Ishikawa (cell line): ENCODE measurements at regions not wholly inside any gene's neighbourhood (a gene's known extent, or its start where the extent isn't known, plus 50 kb on each side); places are given as distances from the start of the nearest gene placed in this dataset.

Source experiments
- CEBPB ChIP-seq: IDR thresholded peaks from 2 replicates; pipeline ENCODE4 v1.6.1; 2012
- CREB1 ChIP-seq: IDR thresholded peaks from 2 replicates; pipeline ENCODE4 v1.6.1; 2012; ENCODE audit warnings: low read depth
- EGR1 ChIP-seq: IDR thresholded peaks from 2 replicates; pipeline ENCODE4 v1.6.1; 2012
- EP300 ChIP-seq: IDR thresholded peaks from 2 replicates; pipeline ENCODE4 v1.6.1; 2012; ENCODE audit warnings: borderline replicate concordance
- FOXM1 ChIP-seq: IDR thresholded peaks from 2 replicates; pipeline ENCODE4 v1.6.1; 2012; ENCODE audit warnings: low read depth, borderline replicate concordance
- MAX ChIP-seq: IDR thresholded peaks from 2 replicates; pipeline ENCODE4 v1.6.1; 2012
- NFIC ChIP-seq: IDR thresholded peaks from 2 replicates; pipeline ENCODE4 v1.6.1; 2012
- RAD21 ChIP-seq: IDR thresholded peaks from 2 replicates; pipeline ENCODE4 v1.6.1; 2012; ENCODE audit warnings: low read depth
- REST ChIP-seq: IDR thresholded peaks from 2 replicates; pipeline ENCODE4 v1.6.1; 2012; ENCODE audit warnings: low read depth, mild to moderate bottlenecking
- TAF1 ChIP-seq: IDR thresholded peaks from 2 replicates; pipeline ENCODE4 v1.6.1; 2012; ENCODE audit warnings: low read depth, mild to moderate bottlenecking
- TCF12 ChIP-seq: IDR thresholded peaks from 2 replicates; pipeline ENCODE4 v1.6.1; 2012; ENCODE audit warnings: low read depth
- TEAD4 ChIP-seq: IDR thresholded peaks from 2 replicates; pipeline ENCODE4 v1.6.1; 2012
- USF1 ChIP-seq: IDR thresholded peaks from 2 replicates; pipeline ENCODE4 v1.6.1; 2012
- YY1 ChIP-seq: IDR thresholded peaks from 2 replicates; pipeline ENCODE4 v1.6.1; 2012; ENCODE audit warnings: low read depth
- ZBTB7A ChIP-seq: IDR thresholded peaks from 2 replicates; pipeline ENCODE4 v1.6.1; 2012; ENCODE audit warnings: low read depth

GRCh38 chr10:85318809-85319807, 990.7 kb downstream of the CCSER2 start:
- TF ChIP-seq CEBPB: no peak
- no peak for TF ChIP-seq TEAD4
- TF ChIP-seq RAD21: no peak
- no peak for TF ChIP-seq NFIC
- no peak for TF ChIP-seq TCF12
- no peak for TF ChIP-seq ZBTB7A
- no peak for TF ChIP-seq EP300
- no peak for TF ChIP-seq USF1
- no peak for TF ChIP-seq YY1
- no peak for TF ChIP-seq REST
- no peak for TF ChIP-seq FOXM1
- TF ChIP-seq CREB1: no peak
- no peak for TF ChIP-seq MAX
- TF ChIP-seq EGR1: no peak
- TF ChIP-seq TAF1: no peak

- no peak for TF ChIP-seq CREB1
- TF ChIP-seq REST: no peak
- no peak for TF ChIP-seq MAX
- TF ChIP-seq YY1: no peak
- no peak for TF ChIP-seq RAD21
- TF ChIP-seq ZBTB7A: no peak
- TF ChIP-seq CEBPB: no peak
- TF ChIP-seq FOXM1: no peak
- TF ChIP-seq NFIC: no peak
These were observed 991.4 kb downstream of the CCSER2 start for GRCh38 chr10:85319826-85320225.

- no peak for TF ChIP-seq NFIC
- TF ChIP-seq TAF1: no peak
- TF ChIP-seq EP300: no peak
- TF ChIP-seq CREB1: no peak
- no peak for TF ChIP-seq FOXM1
- no peak for TF ChIP-seq ZBTB7A
- no peak for TF ChIP-seq CEBPB
- no peak for TF ChIP-seq EGR1
- no peak for TF ChIP-seq TEAD4
- no peak for TF ChIP-seq MAX
- no peak for TF ChIP-seq RAD21
- no peak for TF ChIP-seq REST
- TF ChIP-seq USF1: no peak
- no peak for TF ChIP-seq TCF12
- no peak for TF ChIP-seq YY1
These were observed 1005.2 kb downstream of the CCSER2 start for GRCh38 chr10:85333594-85333993.

GRCh38 chr10:85362401-85362800, 1004.2 kb downstream of the GRID1 start:
- TF ChIP-seq CREB1 (no peak), USF1 (no peak), YY1 (no peak), FOXM1 (no peak), RAD21 (no peak), MAX (no peak), EGR1 (no peak), NFIC (no peak), CEBPB (no peak), TCF12 (no peak), TAF1 (no peak), REST (no peak), ZBTB7A (no peak), EP300 (no peak), TEAD4 (no peak)
